ENCODE measurements at regions not wholly inside any gene's neighbourhood (a gene's known extent, or its start where the extent isn't known, plus 50 kb on each side); places are given as distances from the start of the nearest gene placed in this dataset.

- FAIRE-seq (no peak), DNase-seq (ENCODE audit: low read depth in 1 of 2, low spot score in 2 of 2) (no peak)
- peak overlapping the region; percentile 60; the same call in 1 of the 2 replicates for H2AFZ ChIP-seq (ENCODE audit: low read length)
- H4K8ac ChIP-seq (ENCODE audit: extremely low read depth, insufficient read depth, low read length), result no peak overlapping the region
- WGBS, 2 experiments (ENCODE audit: extremely low coverage in 1 of 2, insufficient coverage in 1 of 2, insufficient read length in 1 of 2, insufficient replicate concordance in 2 of 2, low coverage in 1 of 2, low lambda C conversion rate in 2 of 2, missing lambda C conversion rate in 1 of 2), result 90% methylated on average over 4 of the region's 4 CpGs; no CpG with 5 or more reads in 1 of the 2 experiments
- H3K9me3 ChIP-seq (ENCODE audit: insufficient read depth in 2 of 2, low read depth in 1 of 2, low read length in 1 of 2), result no peaks in the 10 kb centered on the region
- H3K4me1 ChIP-seq (replicated peaks in 1 of 4; ENCODE audit: control insufficient read depth in 3 of 4, insufficient read depth in 4 of 4, low read length in 3 of 4), result peaks cover 0 to 5% (median 2%) of the 10 kb centered on the region in 4 experiments; a peak in 3 of 7 replicates
- H3K9ac ChIP-seq (replicated peaks in 1 of 4; ENCODE audit: extremely low read depth in 1 of 4, low read depth in 3 of 4, low read length in 3 of 4), result no peak overlapping the region
- no peak overlapping the region for H4K5ac ChIP-seq (ENCODE audit: insufficient read length, low read depth, low read length)
- H3K23ac ChIP-seq (ENCODE audit: insufficient read length), result no peak overlapping the region
- no peak overlapping the region for H2AK5ac ChIP-seq (ENCODE audit: low read depth, low read length)
- H3K4ac ChIP-seq (replicated peaks; ENCODE audit: insufficient read length, low read depth, low read length), result no peak overlapping the region
- H3K79me1 ChIP-seq (ENCODE audit: low read depth, low read length), result no peaks in the 10 kb centered on the region
- ChIA-PET POLR2A (ENCODE audit: partially characterized antibody) (interaction anchor here (0.6 kb wide), 1 partner anchor 68 kb away, joined by 3 read pairs; no protein-coding TSS in a partner anchor), CTCF (ENCODE audit: partially characterized antibody) (interaction anchor here (0.6 to 1.2 kb wide), 4 partner anchors 80 to 598 kb away, joined by 3 to 5 read pairs (median 4); no protein-coding TSS in a partner anchor)
- H3K4me2 ChIP-seq (ENCODE audit: insufficient read depth in 1 of 2, low read depth in 2 of 2, low read length in 2 of 2), result no peak overlapping the region
- H3K27ac ChIP-seq (ENCODE audit: low read depth, low read length), result no peak overlapping the region
- H4K20me1 ChIP-seq (replicated peaks in 1 of 2; ENCODE audit: control insufficient read depth in 1 of 2, insufficient read depth in 2 of 2, low read length in 2 of 2), result no peaks in the 10 kb centered on the region
- no peak overlapping the region for H2BK15ac ChIP-seq (ENCODE audit: low read length)
- H3K4me3 ChIP-seq (ENCODE audit: extremely low read depth in 1 of 4, insufficient read depth in 2 of 4, low read depth in 3 of 4, low read length in 4 of 4), result no peak overlapping the region
- no peaks in the 10 kb centered on the region for H3K79me2 ChIP-seq (ENCODE audit: control insufficient read depth in 1 of 2, insufficient read depth in 2 of 2, low read length in 2 of 2)
- no peak overlapping the region for H2BK120ac ChIP-seq (replicated peaks; ENCODE audit: low read depth, low read length)
- no peaks in the 10 kb centered on the region for H3K36me3 ChIP-seq (ENCODE audit: control insufficient read depth in 2 of 4, insufficient read depth in 4 of 4, low read length in 3 of 4)
- no peak overlapping the region for H3K18ac ChIP-seq (ENCODE audit: extremely low read depth, low read length)
- no peaks in the 10 kb centered on the region; a peak in 1 of 7 replicates for H3K27me3 ChIP-seq (replicated peaks in 1 of 4; ENCODE audit: control insufficient read depth in 3 of 4, extremely low read depth in 1 of 4, insufficient read depth in 3 of 4, low read length in 3 of 4)
- no peak overlapping the region for H2BK12ac ChIP-seq (ENCODE audit: low read depth, low read length)
- no peak overlapping the region for H4K91ac ChIP-seq (replicated peaks; ENCODE audit: insufficient read length, low read length)
- H3K14ac ChIP-seq (ENCODE audit: insufficient read length), result no peak overlapping the region
- no peak overlapping the region for H2BK5ac ChIP-seq (ENCODE audit: low read depth, low read length)
- H3K56ac ChIP-seq (replicated peaks; ENCODE audit: insufficient read length, low read depth, low read length), result no peak overlapping the region
- no peak overlapping the region for H2BK20ac ChIP-seq (ENCODE audit: low read length)
- no peaks in the 10 kb centered on the region for H3K23me2 ChIP-seq (ENCODE audit: low read depth, low read length)
- TF ChIP-seq YY1 (IDR thresholded peaks at IDR 0.05; ENCODE audit: low read depth, low read length) (no peak), SUZ12 (IDR thresholded peaks at IDR 0.05; ENCODE audit: low read length) (no peak), TBP (IDR thresholded peaks at IDR 0.05; ENCODE audit: low read depth, low read length) (no peak), TAF1 (IDR thresholded peaks at IDR 0.05; ENCODE audit: low read depth, low read length) (no peak), SAP30 (IDR thresholded peaks at IDR 0.05; ENCODE audit: insufficient read depth, insufficient replicate concordance, low read length) (no peak), TEAD4 (IDR thresholded peaks at IDR 0.05; ENCODE audit: low read depth, low read length) (no peak), BACH1 (IDR thresholded peaks at IDR 0.05; ENCODE audit: low read length) (no peak), USF2 (IDR thresholded peaks at IDR 0.05; ENCODE audit: low read length) (no peak), NRF1 (IDR thresholded peaks at IDR 0.05; ENCODE audit: low read depth, low read length) (no peak), EZH2 (IDR thresholded peaks at IDR 0.05; ENCODE audit: low read depth, low read length, severe bottlenecking) (no peak), TCF12 (IDR thresholded peaks at IDR 0.05; ENCODE audit: low read depth, low read length) (no peak), FOSL1 (IDR thresholded peaks at IDR 0.05; ENCODE audit: insufficient read depth, low read depth, low read length) (no peak), CBX5 (IDR thresholded peaks at IDR 0.05; ENCODE audit: low read depth, low read length) (no peak)
These were observed 336.9 kb downstream of the BCL11A start for GRCh38 chr2:60216452-60216995.
